Right lobe of liver (tissue), 6 donors: ENCODE measurements at regions not wholly inside any gene's neighbourhood (a gene's known extent, or its start where the extent isn't known, plus 50 kb on each side); places are given as distances from the start of the nearest gene placed in this dataset.

Source experiments
- ATAC-seq, 4 donors: fragments of 200-7000 bp; cut with Tn5 transposase; one replicate each; pipeline ENCODE4 v1.9.1; 2020; ENCODE audit warnings: mild to moderate bottlenecking in 4 of 4, moderate library complexity in 4 of 4
- DNase-seq, 3 donors: peaks; one replicate each; pipeline ENCODE4 v3.0.0-alpha.2; 2020
- H3K27ac ChIP-seq, 3 donors: fragments of 200-600 bp; one replicate each; pipeline ENCODE4 v1.8.0; 2022
- H3K27me3 ChIP-seq, 2 donors: fragments of 200-600 bp; one replicate each; pipeline ENCODE4 v1.8.0; 2022
- H3K36me3 ChIP-seq, 4 donors: fragments of 200-600 bp; sonication (generic) in 1 of 4; one replicate each; pipeline versions ENCODE4 v1.5.1 to v1.8.0; 2017 to 2022; ENCODE audit warnings: control low read depth in 1 of 4
- H3K4me1 ChIP-seq, 4 donors: fragments of 200-600 bp; sonication (generic) in 1 of 4; one replicate each; pipeline versions ENCODE4 v1.5.1 to v1.8.0; 2017 to 2022; ENCODE audit warnings: control low read depth in 1 of 4
- H3K4me3 ChIP-seq, 3 donors: fragments of 200-600 bp; one replicate each; pipeline ENCODE4 v1.8.0; 2022
- H3K9me3 ChIP-seq, 4 donors: fragments of 200-600 bp; sonication (generic) in 1 of 4; one replicate each; pipeline versions ENCODE4 v1.5.1 to v1.8.0; 2017 to 2022; ENCODE audit warnings: control low read depth in 1 of 4
- CTCF ChIP-seq, 4 donors: fragments of 200-600 bp in 3 of 4; fragments of 450-650 bp in 1 of 4; IDR thresholded peaks; one replicate each; pipeline versions ENCODE4 v1.5.1 to v1.8.0; 2016 to 2022; ENCODE audit warnings: antibody characterized with exemption in 4 of 4, mild to moderate bottlenecking in 2 of 4
- POLR2A ChIP-seq: fragments of 450-650 bp; IDR thresholded peaks from one replicate; pipeline ENCODE4 v1.6.1; 2017; ENCODE audit warnings: antibody characterized with exemption, mild to moderate bottlenecking
- WGBS: methylation state at CpG from one replicate; pipeline ENCODE4 v1.1.6; 2018; ENCODE audit warnings: low coverage, low lambda C conversion rate; ENCODE audit not compliant: insufficient coverage; ENCODE audit errors: missing lambda C conversion rate; 5-methylcytosine and 5-hydroxymethylcytosine counted together
- intact Hi-C, 2 donors: fragments of 100-400 bp; cut with DNase I; formaldehyde crosslinking; loops; one replicate each; pipeline versions ENCODE4 v1.11.2 to v1.14.1; 2022
- donor health status: DM: no; HTN: yes; CAD: no.
- donor health status: DM: no; HTN: no; CAD: no.
- donor health status: DM: no; HTN: no; CAD: no.
- donor health status: DM: no; HTN: yes; CAD: no.
- donor health status: DM: no; HTN: yes; CAD: no.

DNA sequence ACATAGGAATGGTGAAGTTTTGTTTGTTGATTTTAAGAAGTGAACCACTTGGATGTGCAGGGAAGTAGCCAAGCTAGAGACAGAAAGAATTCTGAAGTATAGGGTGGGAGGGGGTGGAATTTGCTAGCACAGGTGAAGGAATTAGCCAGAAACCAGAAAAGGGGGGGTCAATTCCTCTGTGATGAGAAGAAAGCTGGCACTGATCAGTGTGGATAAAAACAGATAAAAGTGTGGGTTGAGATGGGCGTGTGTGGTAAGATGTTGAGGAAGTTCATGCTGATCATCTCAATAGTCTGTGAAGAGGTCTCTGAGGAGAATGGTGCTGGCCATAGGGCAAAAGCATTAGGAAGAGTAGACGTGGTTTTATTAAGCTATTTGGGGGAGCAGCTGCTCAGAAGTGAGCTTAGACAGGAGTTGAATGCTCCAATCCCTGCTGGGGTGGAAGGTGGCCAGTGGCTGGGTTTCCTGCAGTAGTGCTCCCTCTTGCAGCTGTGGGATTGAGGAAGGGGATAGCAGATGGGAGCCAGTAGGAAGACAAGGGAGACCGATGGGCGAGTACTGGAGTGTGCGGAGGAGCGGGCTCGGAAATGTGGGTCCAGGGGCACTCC, 88.7 kb upstream of the ELL2 start:
- H3K4me1 ChIP-seq = peaks cover 0 to 29% (median 5%) of the 10 kb centered on the region in 4 donors
- H3K27ac ChIP-seq = no peak overlapping the region
- no peaks in the 10 kb centered on the region for H3K9me3 ChIP-seq
- ATAC-seq (no peak), DNase-seq (no peak)
- no peaks in the 10 kb centered on the region for H3K27me3 ChIP-seq
- intact Hi-C loops = no loop called here
- no peak for TF ChIP-seq POLR2A
- no peak for TF ChIP-seq CTCF (IDR thresholded peaks at IDR 0.05)
- no peaks in the 10 kb centered on the region for H3K36me3 ChIP-seq
- no peak overlapping the region for H3K4me3 ChIP-seq
- 92% methylated on average over 7 of the region's 7 CpGs for whole genome bisulfite sequencing

- intact Hi-C loops = no loop called here
- Histone ChIP-seq H3K27ac (no peak overlapping the region), H3K4me3 (no peak overlapping the region), H3K4me1 (peaks cover 0 to 29% (median 5%) of the 10 kb centered on the region in 4 donors), H3K9me3 (no peaks in the 10 kb centered on the region), H3K27me3 (no peaks in the 10 kb centered on the region), H3K36me3 (no peaks in the 10 kb centered on the region)
- ATAC-seq (peak in 2 of 4 donors; percentile 6 to 25), DNase-seq (no peak)
- no peak for TF ChIP-seq CTCF (IDR thresholded peaks at IDR 0.05)
- TF ChIP-seq POLR2A = no peak
- WGBS = 36% methylated on average over 3 of the region's 3 CpGs
These were observed 88.0 kb upstream of the ELL2 start for GRCh38 chr5:96049398-96050272.

- Histone ChIP-seq H3K9me3 (no peaks in the 10 kb centered on the region), H3K36me3 (no peaks in the 10 kb centered on the region), H3K27ac (no peak overlapping the region), H3K27me3 (no peaks in the 10 kb centered on the region), H3K4me1 (peaks cover 0 to 22% (median 2%) of the 10 kb centered on the region in 4 donors), H3K4me3 (no peak overlapping the region)
- 56% methylated on average over 6 of the region's 6 CpGs for whole genome bisulfite sequencing
- DNase-seq = no peak
- ATAC-seq = peak; percentile 24 to 72 (median 56)
- intact Hi-C loops = no loop called here
- TF ChIP-seq POLR2A (no peak), CTCF (IDR thresholded peaks at IDR 0.05) (no peak)
These were observed 87.1 kb upstream of the ELL2 start for GRCh38 chr5:96048763-96049162.

DNA sequence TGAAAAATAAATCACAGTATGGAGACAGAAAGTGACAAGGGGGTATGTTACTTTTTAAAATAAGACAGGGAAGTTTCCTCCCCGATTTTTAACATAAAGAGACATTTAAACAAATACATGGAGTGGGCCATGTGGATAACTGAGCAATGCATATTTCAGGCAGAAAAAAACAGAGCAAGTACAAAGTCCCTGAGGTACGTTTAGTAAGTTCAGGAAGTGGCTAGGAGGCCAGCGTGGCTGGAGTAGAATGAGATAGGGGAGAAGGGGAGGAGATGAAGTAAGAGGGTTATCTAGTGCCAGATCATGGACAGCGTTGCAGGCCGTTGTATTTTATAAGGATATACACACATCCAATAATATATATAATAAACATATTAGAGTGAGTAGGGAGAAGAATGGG, 84.2 kb upstream of the ELL2 start:
- H3K4me1 ChIP-seq = peaks cover 0 to 3% (median 0%) of the 10 kb centered on the region in 4 donors
- H3K36me3 ChIP-seq = no peaks in the 10 kb centered on the region
- ATAC-seq (no peak), DNase-seq (no peak)
- H3K4me3 ChIP-seq = no peak overlapping the region
- WGBS = 69% methylated on average over 5 of the region's 5 CpGs
- H3K27ac ChIP-seq = no peak overlapping the region
- TF ChIP-seq POLR2A (no peak), CTCF (IDR thresholded peaks at IDR 0.05) (no peak)
- no peaks in the 10 kb centered on the region for H3K27me3 ChIP-seq
- intact Hi-C loops = no loop called here
- no peaks in the 10 kb centered on the region for H3K9me3 ChIP-seq
